GM12874 (cell line): ENCODE measurements at regions not wholly inside any gene's neighbourhood (a gene's known extent, or its start where the extent isn't known, plus 50 kb on each side); places are given as distances from the start of the nearest gene placed in this dataset.

Experiments used
- TF ChIP-seq, protein P1 (sequence below): IDR thresholded peaks from 2 replicates; pipeline ENCODE4 v1.5.1; 2011; ENCODE audit warnings: low read depth, mild to moderate bottlenecking, control low read depth, low read length, moderate library complexity; ENCODE audit not compliant: insufficient read depth

DNA sequence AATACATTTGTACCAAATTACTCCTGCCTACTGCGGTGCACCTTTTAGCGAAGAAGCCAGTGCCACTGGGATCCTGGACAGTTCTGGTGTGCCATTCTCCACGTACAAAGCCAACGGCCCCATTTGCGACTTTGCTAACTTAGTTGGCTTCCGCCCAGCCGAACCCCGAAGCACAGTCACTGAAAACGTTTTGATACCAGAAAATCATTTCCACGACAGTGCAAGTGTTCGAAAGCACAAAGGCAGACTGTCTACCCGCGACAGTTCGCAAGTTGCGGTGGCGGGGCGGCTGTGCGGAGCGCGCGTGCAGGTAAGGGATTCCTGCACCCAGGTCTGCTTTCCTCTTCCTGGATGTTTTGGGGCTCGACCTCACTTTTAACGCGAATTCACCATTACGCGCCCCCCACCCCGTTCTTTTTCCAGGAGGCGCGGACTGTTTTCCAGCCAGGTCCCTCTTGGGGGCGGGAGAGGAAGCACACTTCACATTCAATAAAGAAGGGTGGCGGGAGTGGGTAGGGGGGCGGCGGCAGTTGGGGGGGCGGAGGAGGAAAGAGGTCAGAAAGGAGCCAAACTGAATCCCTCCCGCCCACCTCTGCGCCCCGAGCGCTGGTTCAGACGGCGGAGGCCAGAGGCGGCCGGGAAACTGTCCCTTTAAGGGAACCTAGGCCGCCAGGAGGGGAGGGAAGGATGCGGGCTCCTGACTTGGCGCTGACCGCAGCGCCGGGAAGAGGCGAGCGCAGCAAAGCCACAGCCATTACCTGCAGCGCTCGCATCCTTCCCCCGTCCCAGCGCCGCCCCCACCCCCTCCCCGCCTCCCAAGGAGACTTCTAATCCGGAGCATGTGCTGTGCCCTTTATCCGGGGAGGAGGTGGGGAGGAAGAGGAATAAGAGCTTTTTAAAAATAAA is 107.4 kb upstream of the KCTD1 start:
- TF ChIP-seq, protein P1, sequence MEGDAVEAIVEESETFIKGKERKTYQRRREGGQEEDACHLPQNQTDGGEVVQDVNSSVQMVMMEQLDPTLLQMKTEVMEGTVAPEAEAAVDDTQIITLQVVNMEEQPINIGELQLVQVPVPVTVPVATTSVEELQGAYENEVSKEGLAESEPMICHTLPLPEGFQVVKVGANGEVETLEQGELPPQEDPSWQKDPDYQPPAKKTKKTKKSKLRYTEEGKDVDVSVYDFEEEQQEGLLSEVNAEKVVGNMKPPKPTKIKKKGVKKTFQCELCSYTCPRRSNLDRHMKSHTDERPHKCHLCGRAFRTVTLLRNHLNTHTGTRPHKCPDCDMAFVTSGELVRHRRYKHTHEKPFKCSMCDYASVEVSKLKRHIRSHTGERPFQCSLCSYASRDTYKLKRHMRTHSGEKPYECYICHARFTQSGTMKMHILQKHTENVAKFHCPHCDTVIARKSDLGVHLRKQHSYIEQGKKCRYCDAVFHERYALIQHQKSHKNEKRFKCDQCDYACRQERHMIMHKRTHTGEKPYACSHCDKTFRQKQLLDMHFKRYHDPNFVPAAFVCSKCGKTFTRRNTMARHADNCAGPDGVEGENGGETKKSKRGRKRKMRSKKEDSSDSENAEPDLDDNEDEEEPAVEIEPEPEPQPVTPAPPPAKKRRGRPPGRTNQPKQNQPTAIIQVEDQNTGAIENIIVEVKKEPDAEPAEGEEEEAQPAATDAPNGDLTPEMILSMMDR: no peak

DNA sequence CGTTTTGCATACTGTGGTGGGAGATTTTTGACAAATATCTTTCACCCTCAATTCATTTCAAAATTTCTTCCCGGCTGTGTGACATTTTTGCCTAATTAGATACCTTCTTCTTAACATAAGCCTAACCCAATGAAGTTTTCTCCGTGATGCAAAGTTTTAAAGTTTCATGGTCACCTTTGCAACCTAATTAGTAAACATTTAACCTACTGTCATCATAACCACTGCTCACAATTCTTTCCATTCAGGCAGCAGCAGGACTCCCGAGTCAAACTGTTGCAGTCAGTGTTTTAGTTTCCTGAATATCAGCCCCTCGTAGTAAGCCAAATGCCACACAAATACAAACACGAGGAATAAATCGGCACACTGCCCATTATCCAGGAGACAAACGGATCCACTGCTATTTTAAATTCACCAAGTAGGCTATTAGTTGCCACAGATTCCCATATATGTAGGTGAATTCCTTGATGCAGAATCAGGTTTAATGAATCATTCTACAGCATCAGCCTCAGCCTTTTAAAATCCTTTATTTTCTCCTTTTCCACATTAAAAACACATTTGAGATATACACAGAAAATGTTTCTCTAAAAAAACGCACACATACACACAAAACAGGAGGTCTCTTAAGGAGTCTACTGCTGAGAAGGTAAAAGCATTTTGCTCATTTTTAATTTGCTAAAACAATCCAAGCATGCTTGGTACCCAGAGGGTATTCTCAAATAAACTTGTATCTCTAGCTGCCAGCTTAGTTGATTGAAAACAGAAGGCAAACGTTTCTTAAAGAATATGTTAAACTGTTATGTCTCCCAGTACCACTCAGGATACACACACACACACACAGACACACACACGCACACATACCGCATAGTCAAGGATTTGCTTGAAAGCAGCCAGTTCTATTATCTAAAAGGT is 106.5 kb upstream of the KCTD1 start:
- TF ChIP-seq, protein P1: no peak

DNA sequence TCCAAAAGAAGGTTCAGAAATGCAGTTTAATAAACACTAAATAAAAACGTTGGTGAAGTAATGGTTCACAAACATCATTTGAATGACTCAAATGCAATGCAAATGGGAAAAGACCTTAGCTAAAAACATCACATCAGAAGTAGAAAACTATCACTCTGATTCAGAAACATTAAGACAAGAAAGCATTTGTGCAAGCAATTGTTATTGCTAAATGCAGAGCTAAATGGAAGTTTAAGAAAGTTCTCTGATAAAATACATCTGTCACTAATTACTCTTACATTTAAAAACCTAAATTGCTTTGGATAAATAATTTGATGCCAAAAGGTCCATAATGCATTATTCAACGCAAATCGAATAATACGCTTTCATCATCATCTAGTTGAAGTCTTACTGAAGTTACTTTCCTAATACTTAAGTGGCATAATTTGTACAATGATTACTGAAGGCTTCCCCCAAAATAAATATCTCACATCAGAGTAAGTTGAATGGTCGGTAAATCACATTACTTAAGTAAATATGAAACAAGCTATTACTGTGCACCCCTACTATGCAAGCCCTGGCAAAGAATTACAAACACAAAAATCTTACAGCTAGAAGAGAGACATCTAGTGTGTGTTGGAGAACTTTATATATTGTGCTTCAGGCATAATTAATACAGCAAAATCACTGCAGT is 105.7 kb upstream of the KCTD1 start:
- TF ChIP-seq, protein P1: no peak

DNA sequence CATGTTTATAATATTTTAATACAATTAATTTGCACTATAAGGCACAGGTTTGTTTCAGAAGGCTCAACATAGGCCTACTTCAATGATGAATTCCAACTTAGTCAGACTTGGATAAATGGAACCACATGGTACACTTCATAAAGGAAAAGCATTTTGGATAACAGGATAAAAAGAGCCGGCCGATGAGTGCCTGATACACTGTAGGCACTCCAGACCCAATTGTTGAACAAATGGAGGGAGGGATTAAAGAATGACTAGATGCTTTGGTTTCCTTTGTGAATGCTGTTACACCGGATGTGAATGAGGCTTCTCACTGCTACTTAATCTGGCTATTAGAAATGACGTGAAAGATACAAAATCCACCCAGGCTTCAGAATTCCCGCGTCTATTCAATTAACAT is 104.1 kb upstream of the KCTD1 start:
- TF ChIP-seq, protein P1: no peak

DNA sequence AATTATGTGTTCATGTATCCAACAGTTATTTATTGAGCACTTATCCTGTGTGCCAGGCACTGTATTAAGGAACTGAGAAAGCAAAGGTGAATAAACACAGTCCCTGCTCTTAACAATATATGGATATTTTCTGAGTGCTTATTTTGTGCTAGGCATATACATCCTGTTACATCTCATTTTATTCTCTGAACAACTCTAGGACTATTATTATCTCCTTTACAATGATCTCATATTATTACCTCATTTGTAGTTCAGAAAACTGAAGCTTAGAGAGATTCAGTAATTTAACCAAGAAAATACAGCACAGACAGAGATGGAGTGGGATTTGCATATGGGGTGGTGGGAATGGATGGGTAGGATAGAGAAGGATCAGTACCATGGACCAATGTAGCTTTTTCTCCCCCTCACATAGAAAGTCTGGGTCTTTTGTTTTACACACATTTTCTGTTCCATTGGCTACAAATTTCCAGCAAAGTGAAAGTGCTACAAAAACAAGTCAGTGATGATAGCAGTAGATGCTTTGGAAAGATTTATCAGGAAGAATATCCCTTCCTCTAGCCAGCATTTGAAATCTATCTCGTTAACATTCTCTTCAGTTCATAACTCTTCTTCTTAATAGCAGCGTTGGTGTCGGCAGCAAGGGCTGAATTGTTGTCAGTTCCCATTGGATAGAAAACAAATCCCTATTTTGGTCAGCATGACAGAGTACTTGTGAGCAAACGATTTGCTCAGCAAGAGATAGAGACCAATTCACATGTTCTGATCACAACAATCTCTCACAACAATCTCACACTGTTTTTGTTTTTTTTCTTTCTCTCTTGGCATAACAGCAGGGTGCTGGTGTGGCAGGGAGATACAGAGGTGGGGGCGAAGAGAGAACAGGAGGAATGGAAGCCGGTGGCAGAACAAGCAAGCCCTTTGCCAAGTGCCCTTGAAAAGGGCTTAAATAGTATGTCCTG is 102.2 kb upstream of the KCTD1 start:
- TF ChIP-seq, protein P1: no peak

DNA sequence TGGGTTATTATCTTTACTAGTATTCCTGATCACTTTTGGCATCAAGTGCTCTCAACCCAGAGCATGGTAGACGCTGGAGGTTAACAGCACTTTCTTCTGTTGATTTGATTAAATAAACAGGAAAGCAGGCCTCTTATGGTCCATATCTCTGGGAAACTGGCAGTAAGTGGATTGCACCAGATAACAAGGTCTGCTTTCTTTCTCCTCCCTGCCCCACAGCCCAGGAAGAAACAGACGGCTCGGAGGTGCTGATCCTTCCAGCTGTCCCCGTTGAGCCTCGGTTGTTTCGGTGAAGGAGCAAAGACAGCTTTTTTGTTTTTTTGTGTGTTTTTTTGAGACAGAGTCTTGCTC is 100.8 kb upstream of the KCTD1 start:
- TF ChIP-seq, protein P1: no peak
